Loucy (cell line): ENCODE measurements at regions not wholly inside any gene's neighbourhood (a gene's known extent, or its start where the extent isn't known, plus 50 kb on each side); places are given as distances from the start of the nearest gene placed in this dataset.

ENCODE experiments used
- EZH2phosphoT487 ChIP-seq: fragments of 200-600 bp; IDR thresholded peaks from 2 replicates; pipeline ENCODE4 v1.6.1; 2018; ENCODE audit warnings: antibody characterized with exemption, mild to moderate bottlenecking, moderate library complexity, borderline replicate concordance
- TF ChIP-seq, protein P1 (sequence below): fragments of 200-600 bp; sonication (generic); conservative IDR thresholded peaks from 2 replicates; pipeline ENCODE4 v1.5.1; 2014; ENCODE audit warnings: mild to moderate bottlenecking, antibody characterized with exemption, low read length

DNA sequence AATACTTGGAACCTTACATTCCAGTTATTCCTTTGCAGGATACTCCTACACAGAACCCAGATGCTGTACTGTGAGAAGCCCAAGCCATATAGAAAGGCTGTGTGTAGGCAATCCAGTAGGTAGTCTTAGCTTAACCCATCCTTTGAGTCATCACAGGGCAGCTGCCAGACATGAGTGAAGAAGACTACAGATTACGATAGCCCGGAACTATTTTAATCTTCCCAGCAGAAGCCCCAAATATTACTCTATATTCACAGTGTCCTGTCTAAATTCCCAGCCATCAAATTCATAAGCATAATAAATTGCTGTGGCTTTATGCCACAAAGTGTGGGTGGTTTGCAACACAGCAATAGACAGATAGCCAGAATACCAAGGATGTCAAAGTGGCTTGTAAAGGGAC is 474.1 kb upstream of the STEAP1 start:
- TF ChIP-seq, protein P1, sequence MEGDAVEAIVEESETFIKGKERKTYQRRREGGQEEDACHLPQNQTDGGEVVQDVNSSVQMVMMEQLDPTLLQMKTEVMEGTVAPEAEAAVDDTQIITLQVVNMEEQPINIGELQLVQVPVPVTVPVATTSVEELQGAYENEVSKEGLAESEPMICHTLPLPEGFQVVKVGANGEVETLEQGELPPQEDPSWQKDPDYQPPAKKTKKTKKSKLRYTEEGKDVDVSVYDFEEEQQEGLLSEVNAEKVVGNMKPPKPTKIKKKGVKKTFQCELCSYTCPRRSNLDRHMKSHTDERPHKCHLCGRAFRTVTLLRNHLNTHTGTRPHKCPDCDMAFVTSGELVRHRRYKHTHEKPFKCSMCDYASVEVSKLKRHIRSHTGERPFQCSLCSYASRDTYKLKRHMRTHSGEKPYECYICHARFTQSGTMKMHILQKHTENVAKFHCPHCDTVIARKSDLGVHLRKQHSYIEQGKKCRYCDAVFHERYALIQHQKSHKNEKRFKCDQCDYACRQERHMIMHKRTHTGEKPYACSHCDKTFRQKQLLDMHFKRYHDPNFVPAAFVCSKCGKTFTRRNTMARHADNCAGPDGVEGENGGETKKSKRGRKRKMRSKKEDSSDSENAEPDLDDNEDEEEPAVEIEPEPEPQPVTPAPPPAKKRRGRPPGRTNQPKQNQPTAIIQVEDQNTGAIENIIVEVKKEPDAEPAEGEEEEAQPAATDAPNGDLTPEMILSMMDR: no peak
- TF ChIP-seq EZH2phosphoT487: no peak
